ENCODE measurements at regions not wholly inside any gene's neighbourhood (a gene's known extent, or its start where the extent isn't known, plus 50 kb on each side); places are given as distances from the start of the nearest gene placed in this dataset.
"Not testable (repeated sequence)": the region's sequence is repeated elsewhere in the genome, so short reads cannot be mapped to it uniquely, and the experiment has no call there.

- in situ Hi-C loops (cut with MboI; ENCODE audit: low sequenced_read_pairs), result no loop called here
Observed at GRCh38 chr18:40355726-40356125, 1599.3 kb upstream of the PIK3C3 start.

GRCh38 chr18:40348196-40348595, 1606.8 kb upstream of the PIK3C3 start:
- in situ Hi-C loops (cut with MboI; ENCODE audit: low sequenced_read_pairs), result no loop called here

GRCh38 chr18:40347261-40347660, 1607.8 kb upstream of the PIK3C3 start:
- in situ Hi-C loops (cut with MboI; ENCODE audit: low sequenced_read_pairs), result no loop called here

GRCh38 chr18:40346146-40346545, 1608.9 kb upstream of the PIK3C3 start:
- in situ Hi-C loops (cut with MboI; ENCODE audit: low sequenced_read_pairs), result no loop called here

- in situ Hi-C loops (cut with MboI; ENCODE audit: low sequenced_read_pairs), result no loop called here
Observed at GRCh38 chr18:40341701-40342100, 1613.3 kb upstream of the PIK3C3 start.

- in situ Hi-C loops (cut with MboI; ENCODE audit: low sequenced_read_pairs), result no loop called here
Observed at GRCh38 chr18:40338284-40338683, 1616.8 kb upstream of the PIK3C3 start.

GRCh38 chr18:40326985-40327384, 1628.0 kb upstream of the PIK3C3 start:
- in situ Hi-C loops (cut with MboI; ENCODE audit: low sequenced_read_pairs), result no loop called here

GRCh38 chr18:40325988-40326387, 1629.0 kb upstream of the PIK3C3 start:
- in situ Hi-C loops (cut with MboI; ENCODE audit: low sequenced_read_pairs), result no loop called here

GRCh38 chr18:40314199-40314598, 1640.8 kb upstream of the PIK3C3 start:
- in situ Hi-C loops (cut with MboI; ENCODE audit: low sequenced_read_pairs), result no loop called here

- in situ Hi-C loops (cut with MboI; ENCODE audit: low sequenced_read_pairs), result no loop called here
Observed at GRCh38 chr18:40313030-40313642, 1641.9 kb upstream of the PIK3C3 start.

GRCh38 chr18:40307627-40308026, 1647.4 kb upstream of the PIK3C3 start:
- in situ Hi-C loops (cut with MboI; ENCODE audit: low sequenced_read_pairs), result no loop called here

- in situ Hi-C loops (cut with MboI; ENCODE audit: low sequenced_read_pairs), result no loop called here
Observed at GRCh38 chr18:40296717-40297413, 1658.2 kb upstream of the PIK3C3 start.

GRCh38 chr18:40292985-40293710, 1661.9 kb upstream of the PIK3C3 start:
- in situ Hi-C loops (cut with MboI; ENCODE audit: low sequenced_read_pairs), result no loop called here

- in situ Hi-C loops (cut with MboI; ENCODE audit: low sequenced_read_pairs), result no loop called here
Observed at GRCh38 chr18:40283560-40283959, 1671.5 kb upstream of the PIK3C3 start.

- in situ Hi-C loops (cut with MboI; ENCODE audit: low sequenced_read_pairs), result not testable (repeated sequence)
Observed at GRCh38 chr18:40281356-40281755, 1673.7 kb upstream of the PIK3C3 start.

GRCh38 chr18:40274618-40275196, 1680.3 kb upstream of the PIK3C3 start:
- in situ Hi-C loops (cut with MboI; ENCODE audit: low sequenced_read_pairs), result no loop called here

- in situ Hi-C loops (cut with MboI; ENCODE audit: low sequenced_read_pairs), result no loop called here
Observed at GRCh38 chr18:40272630-40273231, 1682.3 kb upstream of the PIK3C3 start.

- in situ Hi-C loops (cut with MboI; ENCODE audit: low sequenced_read_pairs), result no loop called here
Observed at GRCh38 chr18:40259115-40259835, 1695.8 kb upstream of the PIK3C3 start.

GRCh38 chr18:40258311-40258710, 1696.7 kb upstream of the PIK3C3 start:
- in situ Hi-C loops (cut with MboI; ENCODE audit: low sequenced_read_pairs), result no loop called here

- in situ Hi-C loops (cut with MboI; ENCODE audit: low sequenced_read_pairs), result no loop called here
Observed at GRCh38 chr18:40250236-40250635, 1704.8 kb upstream of the PIK3C3 start.

Data from HL-60/S4 treated with retinoic acid at 250 ng/mL for 4 days and 3 days (cell line).